GM18517 (cell line): ENCODE measurements at regions not wholly inside any gene's neighbourhood (a gene's known extent, or its start where the extent isn't known, plus 50 kb on each side); places are given as distances from the start of the nearest gene placed in this dataset.

Experiments used
- ATAC-seq: cut with Tn5 transposase; IDR thresholded peaks from one replicate; pipeline ENCODE4 v1.9.1; 2021; ENCODE audit warnings: mild to moderate bottlenecking, moderate library complexity; ENCODE audit not compliant: unreplicated experiment

DNA sequence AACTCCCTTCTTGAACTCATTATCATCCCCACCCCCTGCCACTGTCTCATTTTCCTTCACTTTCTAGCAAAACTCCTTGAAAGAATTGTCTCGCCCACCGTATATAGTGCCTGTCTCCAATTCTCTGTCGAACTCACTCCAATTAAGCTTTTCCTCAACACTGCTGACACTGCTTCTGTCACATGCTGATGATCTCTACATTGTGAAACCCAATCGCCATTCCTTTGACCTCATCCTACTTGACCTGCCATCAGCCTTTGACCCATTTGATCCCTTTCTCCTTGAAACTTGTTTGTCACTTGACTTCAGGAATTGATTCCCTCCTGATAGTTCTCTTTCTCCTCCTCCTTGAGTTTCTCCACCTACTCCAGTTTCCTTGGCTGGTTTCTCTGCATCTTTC lies 54.8 kb downstream of the CCDC71L start:
- ATAC-seq: no peak

DNA sequence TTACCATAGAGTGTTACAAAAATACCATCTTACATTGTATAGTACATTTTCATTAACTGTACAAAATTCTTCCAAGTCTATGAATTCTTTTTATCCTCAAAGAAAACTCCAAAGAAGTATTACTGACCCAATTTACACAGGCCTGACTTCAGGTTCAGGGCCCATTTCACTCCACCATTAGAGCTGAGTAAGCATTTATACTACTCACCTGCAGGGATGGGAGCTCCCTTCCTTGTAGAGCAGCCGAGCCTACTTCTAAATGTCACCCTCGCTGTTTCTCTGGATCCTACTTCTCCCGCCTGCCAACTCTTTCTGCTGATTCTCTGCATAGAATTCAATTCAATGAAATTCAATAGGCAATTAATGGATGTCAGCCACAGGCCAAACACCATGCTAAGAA lies 56.0 kb downstream of the CCDC71L start:
- no peak for ATAC-seq

DNA sequence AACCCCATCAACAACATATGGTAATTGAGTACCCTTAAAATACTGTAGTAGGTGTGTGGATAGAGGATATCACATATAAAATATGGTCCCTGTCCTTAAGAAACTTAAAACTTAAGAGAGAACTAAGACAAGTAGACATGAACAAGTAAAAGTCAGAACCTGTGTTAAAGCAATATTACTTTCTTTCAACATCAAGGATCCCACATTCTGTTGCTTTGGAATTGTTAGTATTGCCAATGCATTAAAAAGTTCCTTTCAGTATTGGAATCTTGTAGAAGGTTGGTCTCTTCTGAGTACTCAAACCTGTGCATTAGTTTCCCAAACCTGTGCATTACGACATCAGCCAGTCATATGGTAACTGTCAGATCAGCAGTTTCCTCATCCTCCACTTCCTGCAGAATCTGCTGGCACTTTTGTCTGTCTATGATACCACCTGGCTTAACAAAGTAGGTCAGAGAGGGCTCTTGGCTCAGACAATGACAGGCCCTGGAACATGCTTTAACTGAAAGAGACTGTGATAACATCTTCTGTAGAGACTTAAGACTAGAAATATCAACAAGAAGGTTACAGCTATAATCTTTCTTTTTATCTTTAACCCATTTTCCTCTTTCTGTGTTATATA lies 56.5 kb downstream of the CCDC71L start:
- no peak for ATAC-seq

DNA sequence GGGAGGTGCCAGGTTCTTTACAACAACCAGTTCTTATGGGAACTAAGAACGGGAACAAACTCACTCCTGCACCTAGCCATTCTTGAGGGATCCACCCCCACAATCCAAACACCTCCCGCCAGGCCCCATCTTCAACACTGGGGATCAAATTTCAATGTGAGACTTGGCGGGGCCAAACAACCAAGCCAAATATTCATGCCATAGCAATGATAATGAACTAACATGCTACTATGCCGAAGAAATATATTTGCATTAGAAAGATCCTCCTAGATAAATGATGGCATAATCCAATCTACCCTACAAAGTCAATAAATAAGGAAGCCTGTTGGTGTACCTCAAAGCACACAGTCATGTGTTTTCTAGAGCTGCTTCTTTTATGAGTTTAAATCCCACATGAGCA lies 57.6 kb downstream of the CCDC71L start:
- ATAC-seq: no peak

DNA sequence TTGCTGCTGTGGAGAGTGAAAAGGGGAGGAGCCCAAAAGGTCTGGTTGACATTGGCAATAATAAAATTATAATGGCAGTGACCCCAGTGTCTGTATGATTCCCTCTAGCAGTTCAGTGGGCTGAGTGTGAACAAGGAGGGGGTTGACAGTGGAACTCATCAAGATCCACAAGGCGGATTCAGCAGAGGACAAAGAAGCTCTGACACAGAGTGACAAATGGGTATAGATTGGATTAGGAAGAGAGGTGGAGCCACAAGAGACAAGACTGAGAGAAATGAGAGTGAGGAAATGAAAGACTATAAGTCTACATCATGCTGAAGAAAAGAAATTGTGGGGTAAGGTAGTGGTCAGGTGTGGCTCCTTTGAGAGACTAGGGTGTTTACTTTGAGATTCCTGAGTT lies 58.9 kb downstream of the CCDC71L start:
- no peak for ATAC-seq

DNA sequence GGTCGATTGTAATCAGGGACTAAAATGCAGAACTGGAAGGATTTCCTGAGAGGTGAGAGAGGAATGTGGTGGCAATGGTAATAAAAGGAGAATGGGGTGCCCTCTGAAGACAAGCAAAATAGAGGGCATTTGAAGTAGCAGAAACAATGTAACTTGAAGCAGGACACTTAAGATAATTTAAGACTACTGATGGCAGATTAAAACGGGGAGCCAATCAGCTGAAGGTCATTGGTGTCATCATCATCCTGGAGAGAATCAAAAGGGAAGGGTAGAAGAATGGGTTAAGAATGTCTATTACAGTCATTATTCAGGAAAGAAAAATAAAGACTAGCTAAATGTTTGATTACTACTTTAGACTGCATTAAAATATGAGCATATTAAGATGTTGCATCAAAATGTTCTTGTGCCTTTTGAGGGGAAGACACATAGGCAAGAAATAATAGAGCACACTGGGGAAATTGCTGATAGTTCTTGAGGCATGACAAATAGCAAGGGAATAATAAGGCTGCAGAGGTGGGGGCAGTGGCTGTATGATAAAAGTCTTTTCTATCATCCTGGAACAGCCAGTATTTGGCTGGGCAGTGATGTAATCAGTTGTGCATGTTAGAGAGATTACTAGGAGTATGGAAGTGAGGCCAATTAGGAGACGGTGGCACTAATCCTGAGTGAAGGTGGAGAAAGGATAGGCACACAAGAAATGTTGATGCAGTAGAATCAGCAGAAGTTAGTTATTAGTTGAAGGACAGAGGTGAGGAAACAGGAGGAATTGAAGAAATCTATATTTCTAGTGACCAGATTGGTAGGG lies 60.2 kb downstream of the CCDC71L start:
- ATAC-seq: no peak

DNA sequence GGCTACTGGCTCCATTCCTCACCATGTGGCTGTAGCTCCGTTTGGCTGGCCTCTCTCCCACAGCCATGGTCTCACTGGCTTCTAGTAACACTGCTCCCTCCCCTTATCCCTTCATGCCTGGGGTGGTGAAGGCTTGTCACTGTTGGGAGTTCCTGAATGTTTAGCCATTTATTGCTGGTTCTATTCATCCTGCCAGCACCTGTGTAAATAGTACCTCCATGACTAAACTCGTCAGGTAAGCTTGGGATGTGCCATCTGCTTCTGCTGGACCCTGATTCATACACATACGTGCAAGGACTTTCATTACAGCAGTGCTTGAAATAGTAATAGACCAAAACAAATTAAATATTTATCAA lies 61.6 kb downstream of the CCDC71L start:
- no peak for ATAC-seq

DNA sequence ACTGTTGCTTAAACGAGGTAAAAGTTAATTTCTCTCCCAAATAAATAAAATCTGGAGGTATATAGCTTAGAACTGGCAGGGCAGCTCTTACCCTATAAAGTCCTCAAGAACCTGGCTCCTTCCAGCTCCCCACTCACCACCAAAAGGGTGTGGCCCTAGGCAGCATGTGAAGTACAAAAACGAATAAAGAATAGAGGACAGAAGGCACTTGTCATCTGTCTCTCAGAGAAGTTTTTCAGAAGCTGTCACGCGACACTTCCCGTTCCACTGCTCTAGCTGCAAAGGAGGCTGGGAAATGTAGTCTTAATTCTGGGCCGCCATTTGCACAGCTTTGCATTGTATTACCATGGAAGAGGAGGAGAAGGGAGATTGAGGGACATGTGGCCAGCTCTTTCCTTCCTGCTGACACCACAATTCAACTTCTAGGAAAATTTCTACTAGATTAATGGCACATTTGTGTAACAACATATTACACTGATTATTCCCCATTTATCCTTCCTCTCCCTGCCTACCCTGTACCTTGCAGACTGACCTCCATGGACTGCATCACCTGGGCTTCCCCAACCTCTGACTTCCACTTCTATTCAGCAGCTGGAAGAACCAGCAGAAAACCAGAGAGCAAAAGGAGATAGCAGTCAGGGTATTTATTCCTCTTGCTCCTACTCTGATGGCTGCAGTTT lies 62.2 kb downstream of the CCDC71L start:
- ATAC-seq: peak; percentile 98

DNA sequence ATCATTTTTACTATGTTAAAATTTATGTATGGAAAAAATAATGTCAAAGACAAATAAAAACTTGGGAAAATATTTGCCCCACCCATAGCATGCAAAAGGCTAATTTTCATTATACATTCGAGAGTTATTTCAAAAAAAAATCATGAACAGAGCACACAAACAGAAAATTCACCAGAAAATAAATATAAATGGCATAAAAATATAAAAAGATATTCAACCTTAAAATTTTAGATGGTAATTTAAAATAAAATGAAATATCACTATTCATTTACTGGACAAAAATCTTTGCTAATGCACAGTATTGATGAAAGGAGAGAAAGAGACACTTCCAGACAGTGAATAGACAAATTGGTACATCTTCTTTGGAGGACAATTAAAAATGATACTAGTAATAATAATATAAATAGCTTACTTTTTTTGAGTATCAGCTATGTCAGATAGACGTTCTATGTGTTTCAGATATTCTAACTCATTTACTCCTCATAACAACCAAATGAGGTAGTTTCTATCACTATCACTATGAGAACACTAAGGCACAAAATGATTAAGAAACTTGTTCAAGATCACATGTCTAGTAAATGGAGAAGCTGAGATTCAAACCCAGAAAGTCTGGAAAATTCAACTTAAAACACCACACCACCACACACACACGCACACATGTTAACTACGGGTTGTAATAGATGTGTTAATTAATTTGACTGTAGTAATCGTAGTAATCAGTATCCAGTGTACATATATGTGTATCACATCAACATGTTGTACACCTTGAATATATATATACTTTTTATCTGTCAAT lies 63.0 kb downstream of the CCDC71L start:
- ATAC-seq: no peak

DNA sequence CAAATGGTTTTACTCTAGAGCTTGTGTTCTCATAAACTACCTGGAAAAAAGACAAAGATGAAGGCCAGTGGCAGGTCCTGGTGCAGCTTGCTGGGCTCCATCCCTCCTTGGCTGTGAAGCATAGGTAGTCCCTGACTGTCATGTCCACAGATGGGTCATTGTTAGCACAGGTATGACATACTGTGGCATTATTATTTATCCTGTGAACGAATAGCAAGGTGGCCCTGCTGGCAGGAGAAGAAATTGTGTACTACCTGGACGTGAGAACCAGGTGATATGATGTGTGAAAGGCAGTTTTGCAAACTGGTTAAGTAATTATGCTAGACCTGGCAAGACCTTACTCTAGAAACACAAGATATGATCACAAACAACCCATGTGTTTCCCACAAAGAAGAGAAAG lies 63.9 kb downstream of the CCDC71L start:
- no peak for ATAC-seq

DNA sequence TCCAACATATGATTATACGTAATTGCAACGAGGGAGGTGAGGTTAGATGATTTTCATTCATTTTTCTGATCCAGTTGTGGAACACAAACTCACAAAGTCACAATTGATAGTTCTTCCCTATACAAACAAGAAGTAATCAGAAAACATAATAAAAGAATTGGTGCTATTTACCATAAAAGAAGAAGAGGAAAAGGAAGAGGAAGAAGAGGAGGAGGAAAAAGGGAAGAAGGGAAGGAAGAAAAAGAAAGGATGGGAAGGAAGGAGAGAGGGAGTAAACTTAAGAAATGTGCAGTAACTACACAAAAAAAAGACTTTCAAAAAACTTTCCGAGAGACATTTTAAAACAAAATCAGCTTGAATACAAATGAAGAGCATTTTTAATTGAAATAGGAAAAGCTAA lies 65.0 kb downstream of the CCDC71L start:
- no peak for ATAC-seq

DNA sequence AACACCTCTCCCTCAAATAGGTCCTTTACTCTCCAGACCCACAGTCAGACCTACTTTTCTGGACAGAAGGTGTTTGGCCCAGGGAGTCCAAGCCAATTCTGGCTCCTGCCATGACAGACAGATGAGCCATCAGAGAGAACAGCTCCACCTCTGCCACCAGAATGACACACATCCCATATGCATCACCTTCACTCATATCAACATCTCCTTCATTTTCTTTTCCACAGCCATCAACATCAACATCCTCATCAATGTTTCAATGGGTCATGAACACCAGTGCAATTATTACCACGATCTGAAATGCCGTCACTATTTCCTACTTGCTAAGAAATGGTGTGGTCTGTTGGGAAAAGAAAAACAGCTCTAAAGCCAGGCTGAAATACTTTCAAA lies 67.9 kb downstream of the CCDC71L start:
- ATAC-seq: no peak

DNA sequence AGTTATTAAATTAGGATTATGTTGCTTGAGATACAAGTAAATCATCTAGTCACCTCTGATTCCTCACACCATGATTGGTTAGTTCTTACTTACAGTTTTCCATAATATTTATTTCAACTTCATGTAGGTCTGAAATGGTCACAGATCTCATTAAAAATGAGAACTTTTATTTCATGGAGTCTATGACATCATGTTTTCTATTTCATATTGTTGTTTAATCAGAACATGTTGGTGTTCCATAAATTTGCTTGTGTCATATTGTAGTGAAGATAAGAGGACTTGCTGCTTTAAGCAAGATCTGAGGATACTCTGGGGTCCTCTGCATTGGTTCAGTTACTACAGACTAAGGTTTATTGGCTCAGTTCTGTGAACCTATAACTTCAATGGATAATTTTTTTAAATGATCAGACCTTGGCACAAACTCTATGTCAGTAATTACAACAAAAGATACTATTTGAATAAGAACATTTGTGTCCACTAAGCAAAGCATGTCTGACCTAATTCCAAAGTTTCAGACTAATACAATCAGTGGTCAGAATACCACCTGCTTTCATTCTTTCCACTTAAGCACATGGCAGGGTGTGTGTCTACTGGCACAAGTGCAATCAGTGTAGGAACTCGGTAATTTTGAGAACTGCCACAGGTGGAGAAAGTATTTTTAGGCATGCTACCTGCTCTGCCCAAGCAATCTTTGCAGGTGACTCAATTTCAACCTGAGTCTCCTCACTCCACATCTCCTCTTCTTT lies 68.5 kb downstream of the CCDC71L start:
- ATAC-seq: no peak

DNA sequence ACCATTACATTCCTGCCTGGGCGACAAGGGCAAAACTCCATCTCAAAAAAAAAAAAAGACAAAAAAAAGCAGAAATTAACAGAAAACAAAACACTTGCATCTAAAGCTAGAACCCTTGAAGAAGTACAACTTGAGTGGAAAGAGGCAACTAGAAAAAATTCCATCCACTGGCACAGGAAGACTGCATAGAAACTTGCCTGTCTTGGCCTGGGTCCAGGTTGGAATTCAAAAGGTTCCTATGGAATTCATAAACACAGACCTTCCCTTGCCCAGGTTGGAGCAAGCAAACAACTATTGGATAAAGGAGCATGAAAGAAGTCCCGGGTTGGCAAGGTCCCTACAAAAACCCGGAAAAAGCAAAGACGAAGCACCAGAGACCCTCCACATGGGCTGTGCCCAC lies 69.8 kb downstream of the CCDC71L start:
- no peak for ATAC-seq

DNA sequence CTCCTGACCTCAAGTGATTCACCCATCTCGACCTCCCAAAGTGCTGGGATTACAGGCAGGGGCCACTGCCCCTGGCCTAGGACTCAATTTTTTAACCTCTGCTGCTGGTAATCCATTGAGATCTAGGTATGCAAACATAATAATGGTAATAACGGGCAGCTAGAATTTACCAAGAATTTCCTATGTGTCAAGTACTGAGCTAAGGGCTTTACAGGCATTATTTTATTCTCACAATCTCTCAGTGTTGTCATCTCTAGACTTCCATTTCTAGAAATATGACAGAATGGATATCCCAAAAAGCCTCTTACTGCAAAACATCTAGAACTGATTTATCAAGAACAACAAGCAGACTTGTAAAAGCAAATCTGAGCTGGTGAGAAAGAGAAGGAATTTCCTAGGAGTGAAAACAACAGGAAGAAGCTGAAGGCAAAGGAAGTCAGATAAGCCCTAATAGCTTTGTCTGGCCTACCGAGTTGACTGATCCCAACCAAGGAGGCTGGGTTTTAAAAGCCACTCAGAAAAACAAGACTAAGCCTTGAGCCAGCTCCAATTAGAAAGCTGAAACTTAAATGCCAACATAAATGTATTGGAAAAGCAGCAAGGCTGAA lies 70.6 kb downstream of the CCDC71L start:
- ATAC-seq: no peak

DNA sequence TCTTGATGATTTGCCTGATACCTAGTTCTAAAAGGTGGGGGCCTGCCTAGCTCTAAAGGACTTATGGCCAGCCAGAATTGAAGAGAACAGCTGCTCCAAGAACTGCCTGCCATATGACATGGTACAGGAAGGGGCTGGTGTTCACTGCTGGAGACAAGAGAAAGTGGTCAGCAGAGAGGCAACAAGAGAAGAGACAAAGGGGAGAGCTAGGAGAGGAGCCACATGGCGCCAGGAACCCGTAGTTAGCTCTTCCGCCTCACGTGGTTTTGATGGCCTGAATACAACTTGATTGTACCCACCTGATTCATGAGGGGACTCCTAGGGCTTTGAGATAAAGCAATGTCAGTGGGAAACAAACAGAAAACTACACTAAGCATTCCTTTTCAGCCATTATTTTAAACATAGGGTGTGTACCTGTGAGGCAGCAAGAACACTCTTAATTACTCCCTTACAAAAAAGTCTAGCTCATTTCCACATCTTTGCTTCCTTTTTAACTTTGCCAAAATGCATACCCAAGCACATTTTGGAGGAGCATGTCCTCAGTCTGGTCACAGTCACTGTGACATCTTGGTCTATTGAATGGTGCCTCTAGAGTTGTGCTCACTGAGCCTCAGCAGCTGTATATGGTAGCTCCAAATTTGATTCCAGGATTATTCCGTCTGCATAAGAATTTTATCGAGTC lies 71.6 kb downstream of the CCDC71L start:
- ATAC-seq: no peak

DNA sequence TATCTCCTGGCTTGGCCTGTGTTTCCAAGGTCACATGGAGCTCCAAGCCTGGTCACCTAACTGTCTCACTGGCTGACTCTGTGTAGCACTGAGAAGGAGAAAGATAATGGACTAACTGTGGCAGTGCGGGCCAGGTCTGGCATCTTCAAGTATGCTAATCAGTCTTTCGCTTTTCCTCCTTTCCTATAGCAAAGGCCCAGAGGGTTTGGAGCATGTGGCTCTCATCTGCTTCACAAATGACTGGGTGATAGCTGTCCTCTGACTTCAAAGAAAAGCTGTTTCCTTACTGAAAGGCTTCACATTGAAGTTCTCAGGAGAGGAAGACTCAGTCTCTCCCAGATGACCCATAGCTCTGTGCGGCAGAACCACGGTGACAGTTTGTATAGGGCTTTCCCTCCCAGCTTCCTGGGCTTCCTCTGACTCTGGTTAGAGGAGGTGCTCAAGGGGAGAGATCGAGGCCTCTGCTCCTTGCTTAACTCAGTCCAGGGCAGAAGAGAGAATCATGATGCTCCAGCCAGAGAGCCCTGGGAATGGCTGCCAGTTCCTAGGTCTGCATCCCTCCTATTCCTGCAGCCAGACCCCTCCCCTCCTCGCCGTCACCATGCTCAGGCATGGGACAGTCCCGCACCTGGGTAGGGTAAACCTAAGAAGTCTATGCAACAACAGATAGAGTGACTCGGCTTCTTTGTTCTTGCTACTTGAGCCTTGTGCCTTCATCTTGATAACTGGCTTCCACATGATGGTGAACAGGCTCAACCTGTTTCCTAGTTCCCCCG lies 72.3 kb downstream of the CCDC71L start:
- ATAC-seq: no peak

DNA sequence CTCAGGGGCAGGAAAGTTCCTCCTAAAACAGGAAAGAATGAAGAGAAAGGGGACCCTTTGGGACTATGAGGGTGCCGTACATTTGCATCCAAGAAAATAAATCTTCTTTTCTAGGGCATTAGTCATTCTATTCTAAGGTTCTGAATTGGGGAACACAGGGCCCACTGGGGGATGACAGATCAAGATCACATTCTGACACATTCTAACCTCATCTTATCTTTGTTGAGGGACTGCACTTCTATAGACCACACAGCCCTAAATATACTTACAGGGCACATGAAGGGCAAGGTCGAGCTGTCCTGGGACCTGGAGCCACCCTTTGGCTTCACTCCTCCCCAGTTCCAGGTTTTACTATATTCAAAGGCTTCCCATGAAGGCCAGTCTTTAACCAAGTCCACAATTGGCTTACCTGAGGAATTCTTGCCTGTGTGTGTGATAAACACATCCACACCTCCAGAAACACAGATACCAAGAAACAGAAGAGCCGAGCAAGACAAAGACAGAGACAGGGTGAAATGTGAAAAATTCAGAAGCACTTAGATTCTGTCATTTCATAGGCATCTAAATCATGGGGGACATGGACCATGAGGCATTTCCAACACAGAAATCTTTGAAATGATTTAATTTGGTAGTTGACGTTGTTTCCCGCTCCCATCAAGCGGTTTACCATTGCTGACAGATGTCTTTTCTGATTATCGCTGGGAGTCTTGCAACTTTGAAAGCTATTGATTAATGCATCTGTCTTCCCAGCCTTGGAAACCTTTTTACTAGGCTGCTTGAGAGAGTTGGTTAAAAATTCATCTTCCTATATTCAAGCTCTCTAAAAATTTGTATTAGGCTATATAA lies 75.8 kb downstream of the CCDC71L start:
- no peak for ATAC-seq
